Esophagus muscularis mucosa (tissue), 4 donors: ENCODE measurements at regions not wholly inside any gene's neighbourhood (a gene's known extent, or its start where the extent isn't known, plus 50 kb on each side); places are given as distances from the start of the nearest gene placed in this dataset.
"Not testable (repeated sequence)": the region's sequence is repeated elsewhere in the genome, so short reads cannot be mapped to it uniquely, and the experiment has no call there.

Experiments
- DNase-seq: peaks from one replicate; pipeline ENCODE4 v3.0.0-alpha.2; 2017; ENCODE audit errors: extremely low spot score
- H3K27ac ChIP-seq, 4 donors: fragments of 200-600 bp; sonication (generic); replicated peaks in 1 of 4; 1 replicate in 3 of 4; 2 replicates in 1 of 4; pipeline ENCODE4 v1.5.1; 2016 to 2019; ENCODE audit warnings: mild to moderate bottlenecking in 1 of 4
- H3K27me3 ChIP-seq, 4 donors: fragments of 200-600 bp; sonication (generic); one replicate each; pipeline versions ENCODE4 v1.5.1 to v1.6.0; 2016 to 2019
- H3K36me3 ChIP-seq, 4 donors: fragments of 200-600 bp; sonication (generic); one replicate each; pipeline ENCODE4 v1.5.1; 2016 to 2019
- H3K4me1 ChIP-seq, 4 donors: fragments of 200-600 bp; sonication (generic); one replicate each; pipeline ENCODE4 v1.5.1; 2016 to 2019
- H3K4me3 ChIP-seq, 4 donors: fragments of 200-600 bp; sonication (generic); 1 replicate in 2 of 4; 2 replicates in 2 of 4; pipeline ENCODE4 v1.5.1; 2016 to 2019; ENCODE audit warnings: mild to moderate bottlenecking in 4 of 4, moderate library complexity in 1 of 4
- H3K9me3 ChIP-seq, 4 donors: fragments of 200-600 bp; sonication (generic); 1 replicate in 3 of 4; 2 replicates in 1 of 4; pipeline ENCODE4 v1.5.1; 2016 to 2019
- CTCF ChIP-seq, 3 experiments: fragments of 200-600 bp in 2 of 3; fragments of 450-650 bp in 1 of 3; sonication (generic) in 2 of 3; IDR thresholded peaks; one replicate each; pipeline ENCODE4 v1.5.1; 2017 to 2019; ENCODE audit warnings: antibody characterized with exemption in 3 of 3, mild to moderate bottlenecking in 2 of 3, moderate library complexity in 1 of 3
- EP300 ChIP-seq: sonication (generic); formaldehyde crosslinking; IDR thresholded peaks from one replicate; pipeline ENCODE4 v1.6.1; 2017; ENCODE audit warnings: antibody characterized with exemption
- POLR2A ChIP-seq: fragments of 450-650 bp; IDR thresholded peaks from one replicate; pipeline ENCODE4 v1.6.1; 2017; ENCODE audit warnings: antibody characterized with exemption, moderate library complexity, mild to moderate bottlenecking, low read depth
- POLR2AphosphoS5 ChIP-seq, 2 donors: sonication (generic); formaldehyde crosslinking; IDR thresholded peaks; one replicate each; pipeline ENCODE4 v1.6.1; 2017; ENCODE audit warnings: antibody characterized with exemption in 2 of 2
- WGBS: methylation state at CpG from one replicate; pipeline ENCODE4 v1.1.5; 2018; 5-methylcytosine and 5-hydroxymethylcytosine counted together
- intact Hi-C: fragments of 100-400 bp; cut with DNase I; formaldehyde crosslinking; loops from one replicate; pipeline ENCODE4 v1.15.1; 2023

- no peaks in the 10 kb centered on the region for H3K36me3 ChIP-seq
- no peak overlapping the region for H3K4me3 ChIP-seq
- no peak overlapping the region for H3K27ac ChIP-seq
- no peaks in the 10 kb centered on the region for H3K27me3 ChIP-seq
- intact Hi-C loops, result no loop called here
- no peak for DNase-seq
- TF ChIP-seq POLR2AphosphoS5 (IDR thresholded peaks at IDR 0.05), result no peak
- no peaks in the 10 kb centered on the region for H3K9me3 ChIP-seq
- H3K4me1 ChIP-seq, result no peaks in the 10 kb centered on the region
Measured at GRCh38 chr21:18104802-18105201, 139.8 kb upstream of the CHODL start.

GRCh38 chr21:18096413-18096812 lies 148.2 kb upstream of the CHODL start:
- H3K4me1 ChIP-seq, intact Hi-C loops, H3K27me3 ChIP-seq, H3K36me3 ChIP-seq, H3K27ac ChIP-seq, DNase-seq, H3K4me3 ChIP-seq: not testable (repeated sequence)
- 92% methylated on average over 2 of the region's 2 CpGs for whole genome bisulfite sequencing
- H3K9me3 ChIP-seq, result peaks cover 0 to 26% (median 18%) of the 10 kb centered on the region in 4 donors

DNA sequence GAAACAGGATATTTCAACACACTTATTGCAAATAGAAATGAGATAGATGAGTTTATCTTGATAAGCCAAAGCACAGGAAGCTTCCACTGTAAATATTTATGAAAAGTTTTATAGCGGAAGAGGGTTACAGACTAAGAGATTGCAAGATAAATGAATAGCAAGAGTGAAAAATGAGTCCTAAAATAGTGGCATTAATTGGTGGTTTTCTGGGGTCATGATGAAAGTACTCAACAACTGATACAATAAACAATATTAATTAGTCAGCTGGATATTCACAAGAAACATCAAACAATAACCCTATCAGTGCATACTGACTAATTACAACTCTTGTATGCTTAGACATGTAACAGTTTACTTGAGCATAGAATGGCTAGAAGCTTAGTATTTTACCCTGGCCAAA lies 154.8 kb upstream of the CHODL start:
- Histone ChIP-seq H3K4me1 (no peaks in the 10 kb centered on the region), H3K4me3 (no peak overlapping the region), H3K9me3 (peaks cover 0 to 6% (median 0%) of the 10 kb centered on the region in 4 donors), H3K36me3 (no peaks in the 10 kb centered on the region), H3K27me3 (no peaks in the 10 kb centered on the region), H3K27ac (no peak overlapping the region)
- TF ChIP-seq CTCF (IDR thresholded peaks at IDR 0.05) (no peak), POLR2A (no peak)
- no peak for DNase-seq
- intact Hi-C loops, result no loop called here
- WGBS, result 22% methylated on average over 1 of the region's 1 CpG

DNA sequence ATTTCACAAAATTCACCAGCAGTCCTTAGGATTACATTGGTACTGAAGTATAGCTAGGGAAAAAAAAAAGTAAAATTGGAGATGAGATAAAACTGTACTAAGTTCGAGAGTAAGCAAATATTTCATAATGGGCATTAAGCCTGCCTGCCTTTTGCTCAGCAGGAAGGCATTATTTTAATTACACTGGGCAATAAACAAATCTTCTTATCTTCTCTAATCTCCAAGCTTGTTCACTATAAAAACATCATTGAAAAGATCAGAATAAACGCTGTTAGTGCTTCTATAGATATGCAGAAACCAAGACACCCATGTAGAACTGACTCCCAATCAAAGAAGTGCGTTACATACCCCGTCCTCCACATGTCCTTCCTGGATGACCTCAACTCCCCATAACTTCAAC lies 174.2 kb upstream of the CHODL start:
- DNase-seq, result no peak
- Histone ChIP-seq H3K4me3 (no peak overlapping the region), H3K27me3 (no peaks in the 10 kb centered on the region), H3K4me1 (no peaks in the 10 kb centered on the region), H3K9me3 (no peaks in the 10 kb centered on the region), H3K27ac (no peak overlapping the region), H3K36me3 (no peaks in the 10 kb centered on the region)
- intact Hi-C loops, result loop anchor here (10.0 kb wide), 1 partner anchor 56 kb away; no protein-coding TSS in a partner anchor
- TF ChIP-seq CTCF (IDR thresholded peaks at IDR 0.05) (no peak), POLR2AphosphoS5 (IDR thresholded peaks at IDR 0.05) (no peak), POLR2A (no peak), EP300 (no peak)
- WGBS, result 65% methylated on average over 4 of the region's 4 CpGs

- DNase-seq, result no peak
- no peaks in the 10 kb centered on the region for H3K4me1 ChIP-seq
- no peak overlapping the region for H3K4me3 ChIP-seq
- TF ChIP-seq EP300 (no peak), CTCF (IDR thresholded peaks at IDR 0.05) (no peak)
- H3K36me3 ChIP-seq, result no peaks in the 10 kb centered on the region
- no peaks in the 10 kb centered on the region for H3K9me3 ChIP-seq
- 73% methylated on average over 1 of the region's 1 CpG for WGBS
- intact Hi-C loops, result loop anchor here (10.0 kb wide), 1 partner anchor 55 kb away; no protein-coding TSS in a partner anchor
- H3K27me3 ChIP-seq, result no peaks in the 10 kb centered on the region
- no peak overlapping the region for H3K27ac ChIP-seq
Measured at GRCh38 chr21:18069875-18070274, 174.8 kb upstream of the CHODL start.

DNA sequence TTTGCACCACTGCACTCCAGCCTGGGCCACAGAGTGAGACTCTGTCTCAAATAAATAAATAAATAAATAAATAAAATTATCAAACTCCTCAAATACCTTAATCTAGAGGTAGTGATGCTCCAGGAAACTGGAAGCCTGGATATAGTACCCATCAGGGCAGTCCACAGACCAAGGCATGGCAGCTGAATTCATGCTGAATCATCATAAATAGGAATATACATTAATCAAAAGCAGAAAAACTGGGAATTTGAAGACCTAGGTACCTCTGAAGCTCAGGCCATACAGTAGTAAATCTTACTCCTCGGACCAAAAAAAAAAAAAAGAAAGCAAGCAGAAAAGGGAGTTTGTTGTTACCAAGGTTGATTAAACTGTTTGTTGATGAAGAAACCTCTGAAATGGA lies 184.2 kb upstream of the CHODL start:
- intact Hi-C loops, result no loop called here
- H3K27ac ChIP-seq, result no peak overlapping the region
- no peaks in the 10 kb centered on the region for H3K36me3 ChIP-seq
- H3K9me3 ChIP-seq, result no peaks in the 10 kb centered on the region
- H3K4me1 ChIP-seq, result no peaks in the 10 kb centered on the region
- no peak overlapping the region for H3K4me3 ChIP-seq
- TF ChIP-seq EP300, result no peak
- TF ChIP-seq POLR2A, result no peak
- no peak for TF ChIP-seq CTCF (IDR thresholded peaks at IDR 0.05)
- TF ChIP-seq POLR2AphosphoS5 (IDR thresholded peaks at IDR 0.05), result no peak
- no peak for DNase-seq
- WGBS, result 72% methylated on average over 1 of the region's 1 CpG
- H3K27me3 ChIP-seq, result no peaks in the 10 kb centered on the region
